SK-N-SH treated with all-trans-retinoic acid at 6 μM for 48 hours (cell line): ENCODE measurements at regions not wholly inside any gene's neighbourhood (a gene's known extent, or its start where the extent isn't known, plus 50 kb on each side); places are given as distances from the start of the nearest gene placed in this dataset.

Experiments used
- ATAC-seq: fragments of 200-7000 bp; cut with Tn5 transposase; 3 replicates; pipeline ENCODE4 v1.9.1; 2020; ENCODE audit warnings: mild to moderate bottlenecking, moderate library complexity
- ARNTL ChIP-seq: fragments of 450-650 bp; formaldehyde crosslinking; IDR thresholded peaks from 2 replicates; pipeline ENCODE4 v1.5.0; 2020; ENCODE audit warnings: low read depth, mild to moderate bottlenecking, moderate library complexity, borderline replicate concordance
- CSDC2 ChIP-seq: fragments of 250-450 bp; sonication (Bioruptor Pico); IDR thresholded peaks from 2 replicates; pipeline ENCODE4 v1.5.0; 2020; ENCODE audit warnings: mild to moderate bottlenecking, moderate library complexity
- ESRRG ChIP-seq: fragments of 250-450 bp; sonication (Bioruptor Pico); IDR thresholded peaks from 2 replicates; pipeline ENCODE4 v1.6.1; 2021; ENCODE audit warnings: mild to moderate bottlenecking
- ISL1 ChIP-seq: fragments of 250-450 bp; sonication (Bioruptor Pico); IDR thresholded peaks from 2 replicates; pipeline ENCODE4 v2.1.2; 2022; ENCODE audit warnings: mild to moderate bottlenecking, moderate library complexity
- OSR1 ChIP-seq: fragments of 250-450 bp; sonication (Bioruptor Pico); IDR thresholded peaks from 2 replicates; pipeline ENCODE4 v1.8.0; 2022; ENCODE audit warnings: moderate library complexity, mild to moderate bottlenecking, inconsistent platforms
- RARB ChIP-seq: fragments of 250-450 bp; sonication (Bioruptor Pico); IDR thresholded peaks from 2 replicates; pipeline ENCODE4 v1.8.0; 2021; ENCODE audit warnings: mild to moderate bottlenecking, moderate library complexity
- SNAI2 ChIP-seq: fragments of 250-450 bp; sonication (Bioruptor Pico); IDR thresholded peaks from 2 replicates; pipeline ENCODE4 v1.5.0; 2020; ENCODE audit warnings: mild to moderate bottlenecking, moderate library complexity
- TCF4 ChIP-seq: fragments of 250-450 bp; sonication (Bioruptor Pico); IDR thresholded peaks from 2 replicates; pipeline ENCODE4 v1.8.0; 2021; ENCODE audit warnings: mild to moderate bottlenecking, moderate library complexity, borderline replicate concordance
- ZC3H10 ChIP-seq: fragments of 250-450 bp; sonication (Bioruptor Pico); IDR thresholded peaks from 2 replicates; pipeline ENCODE4 v1.5.1; 2021; ENCODE audit warnings: mild to moderate bottlenecking, moderate library complexity
- ZFP3 ChIP-seq: fragments of 250-450 bp; sonication (Bioruptor Pico); IDR thresholded peaks from 2 replicates; pipeline ENCODE4 v1.5.0; 2020; ENCODE audit warnings: mild to moderate bottlenecking, moderate library complexity
- ZNF565 ChIP-seq: fragments of 450-650 bp; formaldehyde crosslinking; conservative IDR thresholded peaks from 2 replicates; pipeline ENCODE4 v1.5.0; 2020; ENCODE audit warnings: low read depth, mild to moderate bottlenecking, moderate library complexity
- ZNF8 ChIP-seq: fragments of 450-650 bp; formaldehyde crosslinking; IDR thresholded peaks from 2 replicates; pipeline ENCODE4 v1.5.0; 2020; ENCODE audit warnings: mild to moderate bottlenecking, moderate library complexity
- TF ChIP-seq, protein P1 (sequence below): fragments of 250-450 bp; sonication (Bioruptor Pico); IDR thresholded peaks from 2 replicates; pipeline ENCODE4 v1.5.1; 2020; ENCODE audit warnings: low read depth, mild to moderate bottlenecking, moderate library complexity
- TF ChIP-seq, protein P2 (sequence below): fragments of 250-450 bp; sonication (Bioruptor Pico); IDR thresholded peaks from 2 replicates; pipeline ENCODE4 v1.5.0; 2020; ENCODE audit warnings: mild to moderate bottlenecking, moderate library complexity
- TF ChIP-seq, protein P3 (sequence below): fragments of 250-450 bp; sonication (Bioruptor Pico); IDR thresholded peaks from 2 replicates; pipeline ENCODE4 v1.5.1; 2021; ENCODE audit warnings: mild to moderate bottlenecking, moderate library complexity
- TF ChIP-seq, protein P4 (sequence below): fragments of 250-450 bp; sonication (Bioruptor Pico); IDR thresholded peaks from 2 replicates; pipeline ENCODE4 v1.8.0; 2021; ENCODE audit warnings: low read depth, mild to moderate bottlenecking, moderate library complexity, borderline replicate concordance
- TF ChIP-seq, protein P5 (sequence below): fragments of 250-450 bp; sonication (Bioruptor Pico); IDR thresholded peaks from 2 replicates; pipeline ENCODE4 v1.8.0; 2020; ENCODE audit warnings: mild to moderate bottlenecking, moderate library complexity, borderline replicate concordance

DNA sequence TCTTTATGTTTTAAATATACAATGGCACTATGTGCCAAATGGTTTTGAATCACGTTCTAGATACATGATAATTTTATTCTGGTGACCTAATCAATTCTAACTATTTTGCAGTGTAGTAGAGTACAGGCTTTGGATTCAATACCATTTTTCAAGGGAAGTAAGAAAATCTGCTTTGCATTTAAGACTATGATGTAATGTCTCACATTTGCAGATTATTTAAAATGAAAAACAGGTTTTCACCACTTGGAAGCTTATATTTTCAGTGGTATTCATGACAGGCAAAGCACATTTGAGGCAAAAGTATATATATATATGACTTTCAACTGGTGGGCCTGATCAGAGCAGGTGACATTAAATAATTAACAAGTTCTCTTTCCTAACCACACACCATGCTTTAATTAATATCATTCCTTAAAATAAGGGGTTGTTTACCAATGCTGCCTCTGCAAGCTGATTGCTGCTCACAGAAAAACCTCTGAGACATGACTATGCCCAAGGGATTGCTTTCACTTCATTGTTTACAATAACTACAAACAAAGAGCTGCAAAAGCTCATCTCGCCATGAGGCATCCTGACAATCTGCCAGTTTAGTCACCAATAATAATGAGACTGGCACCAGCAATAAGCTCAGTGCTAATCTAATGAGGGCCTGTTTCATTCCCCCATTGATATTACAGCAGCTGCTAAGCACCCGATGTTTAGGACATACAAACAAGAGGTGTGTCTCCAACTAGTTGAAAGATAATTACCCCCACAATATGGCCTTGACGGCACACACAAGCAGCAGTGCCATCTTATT lies 1176.0 kb upstream of the GJE1 start (continued):
- TF ChIP-seq, protein P1, sequence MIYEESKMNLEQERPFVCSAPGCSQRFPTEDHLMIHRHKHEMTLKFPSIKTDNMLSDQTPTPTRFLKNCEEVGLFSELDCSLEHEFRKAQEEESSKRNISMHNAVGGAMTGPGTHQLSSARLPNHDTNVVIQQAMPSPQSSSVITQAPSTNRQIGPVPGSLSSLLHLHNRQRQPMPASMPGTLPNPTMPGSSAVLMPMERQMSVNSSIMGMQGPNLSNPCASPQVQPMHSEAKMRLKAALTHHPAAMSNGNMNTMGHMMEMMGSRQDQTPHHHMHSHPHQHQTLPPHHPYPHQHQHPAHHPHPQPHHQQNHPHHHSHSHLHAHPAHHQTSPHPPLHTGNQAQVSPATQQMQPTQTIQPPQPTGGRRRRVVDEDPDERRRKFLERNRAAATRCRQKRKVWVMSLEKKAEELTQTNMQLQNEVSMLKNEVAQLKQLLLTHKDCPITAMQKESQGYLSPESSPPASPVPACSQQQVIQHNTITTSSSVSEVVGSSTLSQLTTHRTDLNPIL (CRISPR knock-in tag): no peak
- TF ChIP-seq ZNF8 (no peak), OSR1 (no peak), ZFP3 (CRISPR knock-in tag) (no peak), ISL1 (no peak)

DNA sequence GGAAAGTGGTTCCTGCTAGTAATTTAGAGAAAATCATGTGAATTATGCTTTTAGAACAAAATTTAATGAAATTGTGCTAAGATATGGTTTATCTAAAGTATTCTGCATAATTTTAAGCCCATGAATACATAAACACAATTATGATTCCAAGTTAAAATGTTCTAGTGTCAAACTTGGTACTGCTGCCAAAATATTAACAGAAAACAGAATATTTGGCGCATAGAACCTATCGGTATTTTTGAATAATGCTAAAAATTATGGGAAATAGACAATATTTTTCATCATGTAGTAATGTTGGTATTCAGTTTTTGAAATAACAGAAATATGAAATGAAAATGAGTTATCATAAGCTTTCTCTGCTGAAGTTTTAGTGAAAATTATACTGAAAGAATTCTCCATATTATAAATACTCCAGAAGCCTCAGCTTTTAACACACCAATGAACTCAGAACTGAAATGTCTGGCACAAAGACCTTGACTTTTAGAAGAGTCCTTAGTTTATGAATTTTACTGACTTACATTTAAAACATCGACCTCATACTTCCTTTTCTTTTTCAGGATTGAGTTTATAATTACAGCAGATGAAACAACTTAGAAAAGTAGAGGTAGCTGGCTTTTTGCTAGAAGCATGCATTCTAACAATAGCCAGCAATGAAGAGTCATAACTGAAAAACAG lies 1192.3 kb upstream of the GJE1 start:
- no peak for ATAC-seq
- TF ChIP-seq ZNF565 (CRISPR knock-in tag) (no peak), ZC3H10 (CRISPR knock-in tag) (no peak), ISL1 (no peak), ESRRG (CRISPR knock-in tag) (no peak), OSR1 (no peak)
- TF ChIP-seq, protein P2, sequence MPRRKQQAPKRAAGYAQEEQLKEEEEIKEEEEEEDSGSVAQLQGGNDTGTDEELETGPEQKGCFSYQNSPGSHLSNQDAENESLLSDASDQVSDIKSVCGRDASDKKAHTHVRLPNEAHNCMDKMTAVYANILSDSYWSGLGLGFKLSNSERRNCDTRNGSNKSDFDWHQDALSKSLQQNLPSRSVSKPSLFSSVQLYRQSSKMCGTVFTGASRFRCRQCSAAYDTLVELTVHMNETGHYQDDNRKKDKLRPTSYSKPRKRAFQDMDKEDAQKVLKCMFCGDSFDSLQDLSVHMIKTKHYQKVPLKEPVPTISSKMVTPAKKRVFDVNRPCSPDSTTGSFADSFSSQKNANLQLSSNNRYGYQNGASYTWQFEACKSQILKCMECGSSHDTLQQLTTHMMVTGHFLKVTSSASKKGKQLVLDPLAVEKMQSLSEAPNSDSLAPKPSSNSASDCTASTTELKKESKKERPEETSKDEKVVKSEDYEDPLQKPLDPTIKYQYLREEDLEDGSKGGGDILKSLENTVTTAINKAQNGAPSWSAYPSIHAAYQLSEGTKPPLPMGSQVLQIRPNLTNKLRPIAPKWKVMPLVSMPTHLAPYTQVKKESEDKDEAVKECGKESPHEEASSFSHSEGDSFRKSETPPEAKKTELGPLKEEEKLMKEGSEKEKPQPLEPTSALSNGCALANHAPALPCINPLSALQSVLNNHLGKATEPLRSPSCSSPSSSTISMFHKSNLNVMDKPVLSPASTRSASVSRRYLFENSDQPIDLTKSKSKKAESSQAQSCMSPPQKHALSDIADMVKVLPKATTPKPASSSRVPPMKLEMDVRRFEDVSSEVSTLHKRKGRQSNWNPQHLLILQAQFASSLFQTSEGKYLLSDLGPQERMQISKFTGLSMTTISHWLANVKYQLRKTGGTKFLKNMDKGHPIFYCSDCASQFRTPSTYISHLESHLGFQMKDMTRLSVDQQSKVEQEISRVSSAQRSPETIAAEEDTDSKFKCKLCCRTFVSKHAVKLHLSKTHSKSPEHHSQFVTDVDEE (CRISPR knock-in tag): no peak
- TF ChIP-seq, protein P1 (CRISPR knock-in tag): no peak
- TF ChIP-seq, protein P3, sequence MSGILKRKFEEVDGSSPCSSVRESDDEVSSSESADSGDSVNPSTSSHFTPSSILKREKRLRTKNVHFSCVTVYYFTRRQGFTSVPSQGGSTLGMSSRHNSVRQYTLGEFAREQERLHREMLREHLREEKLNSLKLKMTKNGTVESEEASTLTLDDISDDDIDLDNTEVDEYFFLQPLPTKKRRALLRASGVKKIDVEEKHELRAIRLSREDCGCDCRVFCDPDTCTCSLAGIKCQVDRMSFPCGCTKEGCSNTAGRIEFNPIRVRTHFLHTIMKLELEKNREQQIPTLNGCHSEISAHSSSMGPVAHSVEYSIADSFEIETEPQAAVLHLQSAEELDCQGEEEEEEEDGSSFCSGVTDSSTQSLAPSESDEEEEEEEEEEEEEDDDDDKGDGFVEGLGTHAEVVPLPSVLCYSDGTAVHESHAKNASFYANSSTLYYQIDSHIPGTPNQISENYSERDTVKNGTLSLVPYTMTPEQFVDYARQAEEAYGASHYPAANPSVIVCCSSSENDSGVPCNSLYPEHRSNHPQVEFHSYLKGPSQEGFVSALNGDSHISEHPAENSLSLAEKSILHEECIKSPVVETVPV: no peak
- TF ChIP-seq, protein P4, sequence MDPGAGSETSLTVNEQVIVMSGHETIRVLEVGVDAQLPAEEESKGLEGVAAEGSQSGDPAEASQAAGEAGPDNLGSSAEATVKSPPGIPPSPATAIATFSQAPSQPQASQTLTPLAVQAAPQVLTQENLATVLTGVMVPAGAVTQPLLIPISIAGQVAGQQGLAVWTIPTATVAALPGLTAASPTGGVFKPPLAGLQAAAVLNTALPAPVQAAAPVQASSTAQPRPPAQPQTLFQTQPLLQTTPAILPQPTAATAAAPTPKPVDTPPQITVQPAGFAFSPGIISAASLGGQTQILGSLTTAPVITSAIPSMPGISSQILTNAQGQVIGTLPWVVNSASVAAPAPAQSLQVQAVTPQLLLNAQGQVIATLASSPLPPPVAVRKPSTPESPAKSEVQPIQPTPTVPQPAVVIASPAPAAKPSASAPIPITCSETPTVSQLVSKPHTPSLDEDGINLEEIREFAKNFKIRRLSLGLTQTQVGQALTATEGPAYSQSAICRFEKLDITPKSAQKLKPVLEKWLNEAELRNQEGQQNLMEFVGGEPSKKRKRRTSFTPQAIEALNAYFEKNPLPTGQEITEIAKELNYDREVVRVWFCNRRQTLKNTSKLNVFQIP: no peak

DNA sequence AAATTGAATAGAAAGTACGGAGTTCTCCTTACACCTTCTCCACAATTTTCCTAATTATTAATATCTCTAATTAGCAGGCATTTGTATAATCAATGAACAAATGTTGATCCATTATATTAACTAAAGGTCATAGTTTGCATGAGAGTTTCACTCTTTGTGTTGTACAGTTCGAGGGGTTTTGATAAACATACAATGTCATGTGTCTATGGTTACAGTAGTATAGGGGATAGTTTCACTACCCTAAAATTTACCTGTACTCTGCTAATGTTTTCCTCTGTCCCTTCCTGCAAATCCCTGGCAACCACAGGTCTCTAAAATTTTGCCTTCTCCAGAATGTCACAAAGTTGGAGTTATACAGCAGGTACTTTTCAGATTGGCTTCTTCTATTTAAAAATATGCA lies 1199.8 kb upstream of the GJE1 start:
- TF ChIP-seq ZNF565 (CRISPR knock-in tag): no peak
- TF ChIP-seq TCF4 (CRISPR knock-in tag): no peak
- no peak for TF ChIP-seq ZNF8
- TF ChIP-seq, protein P5, sequence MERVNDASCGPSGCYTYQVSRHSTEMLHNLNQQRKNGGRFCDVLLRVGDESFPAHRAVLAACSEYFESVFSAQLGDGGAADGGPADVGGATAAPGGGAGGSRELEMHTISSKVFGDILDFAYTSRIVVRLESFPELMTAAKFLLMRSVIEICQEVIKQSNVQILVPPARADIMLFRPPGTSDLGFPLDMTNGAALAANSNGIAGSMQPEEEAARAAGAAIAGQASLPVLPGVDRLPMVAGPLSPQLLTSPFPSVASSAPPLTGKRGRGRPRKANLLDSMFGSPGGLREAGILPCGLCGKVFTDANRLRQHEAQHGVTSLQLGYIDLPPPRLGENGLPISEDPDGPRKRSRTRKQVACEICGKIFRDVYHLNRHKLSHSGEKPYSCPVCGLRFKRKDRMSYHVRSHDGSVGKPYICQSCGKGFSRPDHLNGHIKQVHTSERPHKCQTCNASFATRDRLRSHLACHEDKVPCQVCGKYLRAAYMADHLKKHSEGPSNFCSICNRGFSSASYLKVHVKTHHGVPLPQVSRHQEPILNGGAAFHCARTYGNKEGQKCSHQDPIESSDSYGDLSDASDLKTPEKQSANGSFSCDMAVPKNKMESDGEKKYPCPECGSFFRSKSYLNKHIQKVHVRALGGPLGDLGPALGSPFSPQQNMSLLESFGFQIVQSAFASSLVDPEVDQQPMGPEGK (CRISPR knock-in tag): no peak
- TF ChIP-seq SNAI2: no peak
- TF ChIP-seq, protein P3: no peak
- no peak for TF ChIP-seq RARB (CRISPR knock-in tag)
- TF ChIP-seq, protein P4: no peak
- no peak for TF ChIP-seq ARNTL (CRISPR knock-in tag)
- TF ChIP-seq CSDC2: no peak
- no peak for TF ChIP-seq ESRRG (CRISPR knock-in tag)
- ATAC-seq: no peak
